ENCODE measurements at regions not wholly inside any gene's neighbourhood (a gene's known extent, or its start where the extent isn't known, plus 50 kb on each side); places are given as distances from the start of the nearest gene placed in this dataset.

DNA sequence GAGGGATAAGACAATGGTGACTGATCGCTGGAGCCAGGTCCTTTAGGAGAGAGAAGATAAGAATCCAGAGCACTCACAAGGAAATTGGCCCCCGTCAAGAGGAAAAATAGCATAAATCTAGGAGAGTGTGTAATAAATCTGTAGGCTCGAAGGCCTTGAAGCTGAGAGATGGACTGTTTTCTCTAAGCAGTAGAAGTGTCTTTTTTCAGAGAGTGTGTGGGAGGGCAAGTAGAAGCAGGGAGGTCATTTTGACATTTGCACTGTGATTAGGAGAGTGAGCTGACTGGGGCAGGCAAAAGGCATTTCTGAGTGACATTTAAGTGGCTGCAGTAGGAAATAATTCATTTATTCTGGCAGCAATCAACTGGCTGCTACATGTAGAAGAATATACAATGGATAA lies 78.0 kb upstream of the DDHD1 start:
- Mint-ChIP-seq H3K27ac (no peak overlapping the region), H3K4me3 (no peak overlapping the region), H3K4me1 (no peaks in the 10 kb centered on the region), H3K9me3 (peaks cover 11% of the 10 kb centered on the region), H3K36me3 (ENCODE audit: low read depth) (peaks cover 4% of the 10 kb centered on the region; the same call in 2 of the 3 replicates), H3K27me3 (ENCODE audit: insufficient read depth, low read depth, poor library complexity) (no peaks in the 10 kb centered on the region)
- DNase-seq (ENCODE audit: low spot score), result no peak
- H3K4me3 ChIP-seq, result no peak overlapping the region
- no peaks in the 10 kb centered on the region for H4K20me1 ChIP-seq (replicated peaks; ENCODE audit: insufficient read depth)
- ATAC-seq, result no peak
- no peaks in the 10 kb centered on the region; the same call in 1 of the 2 replicates for H3K9me2 ChIP-seq (ENCODE audit: insufficient read depth)
- H2AFZ ChIP-seq, result no peak overlapping the region
- no peaks in the 10 kb centered on the region for H3K27me3 ChIP-seq (ENCODE audit: insufficient read depth)
- H3K4me2 ChIP-seq, result no peak overlapping the region
- H3K4me1 ChIP-seq (ENCODE audit: insufficient read depth), result peaks cover 5% of the 10 kb centered on the region; the same call in 1 of the 2 replicates
- no peak overlapping the region for H3K27ac ChIP-seq (ENCODE audit: low read depth)
- TF ChIP-seq POLR2AphosphoS5 (IDR thresholded peaks at IDR 0.05; ENCODE audit: low read depth) (no peak), ZNF114 (CRISPR knock-in tag; IDR thresholded peaks at IDR 0.05) (no peak), NANOG (IDR thresholded peaks at IDR 0.05; ENCODE audit: borderline replicate concordance) (no peak), STAT1 (IDR thresholded peaks at IDR 0.05; ENCODE audit: unreplicated experiment) (no peak), EZH2 (IDR thresholded peaks at IDR 0.05; ENCODE audit: low read depth, unreplicated experiment) (no peak), CREB1 (CRISPR knock-in tag; IDR thresholded peaks at IDR 0.05; ENCODE audit: low read depth) (no peak), EZH2phosphoT487 (IDR thresholded peaks at IDR 0.05; ENCODE audit: unreplicated experiment) (no peak), ZNF331 (CRISPR knock-in tag; IDR thresholded peaks at IDR 0.05; ENCODE audit: low read depth) (no peak), JUNB (IDR thresholded peaks at IDR 0.05; ENCODE audit: unreplicated experiment) (no peak)
- TF ChIP-seq, protein P1, sequence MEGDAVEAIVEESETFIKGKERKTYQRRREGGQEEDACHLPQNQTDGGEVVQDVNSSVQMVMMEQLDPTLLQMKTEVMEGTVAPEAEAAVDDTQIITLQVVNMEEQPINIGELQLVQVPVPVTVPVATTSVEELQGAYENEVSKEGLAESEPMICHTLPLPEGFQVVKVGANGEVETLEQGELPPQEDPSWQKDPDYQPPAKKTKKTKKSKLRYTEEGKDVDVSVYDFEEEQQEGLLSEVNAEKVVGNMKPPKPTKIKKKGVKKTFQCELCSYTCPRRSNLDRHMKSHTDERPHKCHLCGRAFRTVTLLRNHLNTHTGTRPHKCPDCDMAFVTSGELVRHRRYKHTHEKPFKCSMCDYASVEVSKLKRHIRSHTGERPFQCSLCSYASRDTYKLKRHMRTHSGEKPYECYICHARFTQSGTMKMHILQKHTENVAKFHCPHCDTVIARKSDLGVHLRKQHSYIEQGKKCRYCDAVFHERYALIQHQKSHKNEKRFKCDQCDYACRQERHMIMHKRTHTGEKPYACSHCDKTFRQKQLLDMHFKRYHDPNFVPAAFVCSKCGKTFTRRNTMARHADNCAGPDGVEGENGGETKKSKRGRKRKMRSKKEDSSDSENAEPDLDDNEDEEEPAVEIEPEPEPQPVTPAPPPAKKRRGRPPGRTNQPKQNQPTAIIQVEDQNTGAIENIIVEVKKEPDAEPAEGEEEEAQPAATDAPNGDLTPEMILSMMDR (conservative IDR thresholded peaks at IDR 0.05; ENCODE audit: low read depth in 2 of 2), result no peak
- TF ChIP-seq, protein P2, sequence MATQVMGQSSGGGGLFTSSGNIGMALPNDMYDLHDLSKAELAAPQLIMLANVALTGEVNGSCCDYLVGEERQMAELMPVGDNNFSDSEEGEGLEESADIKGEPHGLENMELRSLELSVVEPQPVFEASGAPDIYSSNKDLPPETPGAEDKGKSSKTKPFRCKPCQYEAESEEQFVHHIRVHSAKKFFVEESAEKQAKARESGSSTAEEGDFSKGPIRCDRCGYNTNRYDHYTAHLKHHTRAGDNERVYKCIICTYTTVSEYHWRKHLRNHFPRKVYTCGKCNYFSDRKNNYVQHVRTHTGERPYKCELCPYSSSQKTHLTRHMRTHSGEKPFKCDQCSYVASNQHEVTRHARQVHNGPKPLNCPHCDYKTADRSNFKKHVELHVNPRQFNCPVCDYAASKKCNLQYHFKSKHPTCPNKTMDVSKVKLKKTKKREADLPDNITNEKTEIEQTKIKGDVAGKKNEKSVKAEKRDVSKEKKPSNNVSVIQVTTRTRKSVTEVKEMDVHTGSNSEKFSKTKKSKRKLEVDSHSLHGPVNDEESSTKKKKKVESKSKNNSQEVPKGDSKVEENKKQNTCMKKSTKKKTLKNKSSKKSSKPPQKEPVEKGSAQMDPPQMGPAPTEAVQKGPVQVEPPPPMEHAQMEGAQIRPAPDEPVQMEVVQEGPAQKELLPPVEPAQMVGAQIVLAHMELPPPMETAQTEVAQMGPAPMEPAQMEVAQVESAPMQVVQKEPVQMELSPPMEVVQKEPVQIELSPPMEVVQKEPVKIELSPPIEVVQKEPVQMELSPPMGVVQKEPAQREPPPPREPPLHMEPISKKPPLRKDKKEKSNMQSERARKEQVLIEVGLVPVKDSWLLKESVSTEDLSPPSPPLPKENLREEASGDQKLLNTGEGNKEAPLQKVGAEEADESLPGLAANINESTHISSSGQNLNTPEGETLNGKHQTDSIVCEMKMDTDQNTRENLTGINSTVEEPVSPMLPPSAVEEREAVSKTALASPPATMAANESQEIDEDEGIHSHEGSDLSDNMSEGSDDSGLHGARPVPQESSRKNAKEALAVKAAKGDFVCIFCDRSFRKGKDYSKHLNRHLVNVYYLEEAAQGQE (IDR thresholded peaks at IDR 0.05; ENCODE audit: unreplicated experiment), result no peak
- TF ChIP-seq, protein P3, sequence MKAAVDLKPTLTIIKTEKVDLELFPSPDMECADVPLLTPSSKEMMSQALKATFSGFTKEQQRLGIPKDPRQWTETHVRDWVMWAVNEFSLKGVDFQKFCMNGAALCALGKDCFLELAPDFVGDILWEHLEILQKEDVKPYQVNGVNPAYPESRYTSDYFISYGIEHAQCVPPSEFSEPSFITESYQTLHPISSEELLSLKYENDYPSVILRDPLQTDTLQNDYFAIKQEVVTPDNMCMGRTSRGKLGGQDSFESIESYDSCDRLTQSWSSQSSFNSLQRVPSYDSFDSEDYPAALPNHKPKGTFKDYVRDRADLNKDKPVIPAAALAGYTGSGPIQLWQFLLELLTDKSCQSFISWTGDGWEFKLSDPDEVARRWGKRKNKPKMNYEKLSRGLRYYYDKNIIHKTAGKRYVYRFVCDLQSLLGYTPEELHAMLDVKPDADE (IDR thresholded peaks at IDR 0.05), result no peak
- TF ChIP-seq, protein P4, sequence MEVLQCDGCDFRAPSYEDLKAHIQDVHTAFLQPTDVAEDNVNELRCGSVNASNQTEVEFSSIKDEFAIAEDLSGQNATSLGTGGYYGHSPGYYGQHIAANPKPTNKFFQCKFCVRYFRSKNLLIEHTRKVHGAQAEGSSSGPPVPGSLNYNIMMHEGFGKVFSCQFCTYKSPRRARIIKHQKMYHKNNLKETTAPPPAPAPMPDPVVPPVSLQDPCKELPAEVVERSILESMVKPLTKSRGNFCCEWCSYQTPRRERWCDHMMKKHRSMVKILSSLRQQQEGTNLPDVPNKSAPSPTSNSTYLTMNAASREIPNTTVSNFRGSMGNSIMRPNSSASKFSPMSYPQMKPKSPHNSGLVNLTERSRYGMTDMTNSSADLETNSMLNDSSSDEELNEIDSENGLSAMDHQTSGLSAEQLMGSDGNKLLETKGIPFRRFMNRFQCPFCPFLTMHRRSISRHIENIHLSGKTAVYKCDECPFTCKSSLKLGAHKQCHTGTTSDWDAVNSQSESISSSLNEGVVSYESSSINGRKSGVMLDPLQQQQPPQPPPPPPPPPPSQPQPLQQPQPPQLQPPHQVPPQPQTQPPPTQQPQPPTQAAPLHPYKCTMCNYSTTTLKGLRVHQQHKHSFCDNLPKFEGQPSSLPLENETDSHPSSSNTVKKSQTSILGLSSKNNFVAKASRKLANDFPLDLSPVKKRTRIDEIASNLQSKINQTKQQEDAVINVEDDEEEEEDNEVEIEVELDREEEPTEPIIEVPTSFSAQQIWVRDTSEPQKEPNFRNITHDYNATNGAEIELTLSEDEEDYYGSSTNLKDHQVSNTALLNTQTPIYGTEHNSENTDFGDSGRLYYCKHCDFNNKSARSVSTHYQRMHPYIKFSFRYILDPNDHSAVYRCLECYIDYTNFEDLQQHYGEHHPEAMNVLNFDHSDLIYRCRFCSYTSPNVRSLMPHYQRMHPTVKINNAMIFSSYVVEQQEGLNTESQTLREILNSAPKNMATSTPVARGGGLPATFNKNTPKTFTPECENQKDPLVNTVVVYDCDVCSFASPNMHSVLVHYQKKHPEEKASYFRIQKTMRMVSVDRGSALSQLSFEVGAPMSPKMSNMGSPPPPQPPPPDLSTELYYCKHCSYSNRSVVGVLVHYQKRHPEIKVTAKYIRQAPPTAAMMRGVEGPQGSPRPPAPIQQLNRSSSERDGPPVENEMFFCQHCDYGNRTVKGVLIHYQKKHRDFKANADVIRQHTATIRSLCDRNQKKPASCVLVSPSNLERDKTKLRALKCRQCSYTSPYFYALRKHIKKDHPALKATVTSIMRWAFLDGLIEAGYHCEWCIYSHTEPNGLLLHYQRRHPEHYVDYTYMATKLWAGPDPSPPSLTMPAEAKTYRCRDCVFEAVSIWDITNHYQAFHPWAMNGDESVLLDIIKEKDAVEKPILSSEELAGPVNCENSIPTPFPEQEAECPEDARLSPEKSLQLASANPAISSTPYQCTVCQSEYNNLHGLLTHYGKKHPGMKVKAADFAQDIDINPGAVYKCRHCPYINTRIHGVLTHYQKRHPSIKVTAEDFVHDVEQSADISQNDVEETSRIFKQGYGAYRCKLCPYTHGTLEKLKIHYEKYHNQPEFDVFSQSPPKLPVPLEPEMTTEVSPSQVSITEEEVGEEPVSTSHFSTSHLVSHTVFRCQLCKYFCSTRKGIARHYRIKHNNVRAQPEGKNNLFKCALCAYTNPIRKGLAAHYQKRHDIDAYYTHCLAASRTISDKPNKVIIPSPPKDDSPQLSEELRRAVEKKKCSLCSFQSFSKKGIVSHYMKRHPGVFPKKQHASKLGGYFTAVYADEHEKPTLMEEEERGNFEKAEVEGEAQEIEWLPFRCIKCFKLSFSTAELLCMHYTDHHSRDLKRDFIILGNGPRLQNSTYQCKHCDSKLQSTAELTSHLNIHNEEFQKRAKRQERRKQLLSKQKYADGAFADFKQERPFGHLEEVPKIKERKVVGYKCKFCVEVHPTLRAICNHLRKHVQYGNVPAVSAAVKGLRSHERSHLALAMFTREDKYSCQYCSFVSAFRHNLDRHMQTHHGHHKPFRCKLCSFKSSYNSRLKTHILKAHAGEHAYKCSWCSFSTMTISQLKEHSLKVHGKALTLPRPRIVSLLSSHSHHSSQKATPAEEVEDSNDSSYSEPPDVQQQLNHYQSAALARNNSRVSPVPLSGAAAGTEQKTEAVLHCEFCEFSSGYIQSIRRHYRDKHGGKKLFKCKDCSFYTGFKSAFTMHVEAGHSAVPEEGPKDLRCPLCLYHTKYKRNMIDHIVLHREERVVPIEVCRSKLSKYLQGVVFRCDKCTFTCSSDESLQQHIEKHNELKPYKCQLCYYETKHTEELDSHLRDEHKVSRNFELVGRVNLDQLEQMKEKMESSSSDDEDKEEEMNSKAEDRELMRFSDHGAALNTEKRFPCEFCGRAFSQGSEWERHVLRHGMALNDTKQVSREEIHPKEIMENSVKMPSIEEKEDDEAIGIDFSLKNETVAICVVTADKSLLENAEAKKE (CRISPR knock-in tag; IDR thresholded peaks at IDR 0.05), result no peak
- no peaks in the 10 kb centered on the region for H3K79me2 ChIP-seq (replicated peaks; ENCODE audit: insufficient read depth)
- no peaks in the 10 kb centered on the region for H3F3A ChIP-seq (replicated peaks; ENCODE audit: low read depth)
- H3K36me3 ChIP-seq (ENCODE audit: insufficient read depth), result no peaks in the 10 kb centered on the region

Measured in GM23338 (cell line).